IMR-90 (cell line): ENCODE measurements at regions not wholly inside any gene's neighbourhood (a gene's known extent, or its start where the extent isn't known, plus 50 kb on each side); places are given as distances from the start of the nearest gene placed in this dataset.

ENCODE experiments used
- BHLHE40 ChIP-seq: fragments of 150-350 bp; IDR thresholded peaks from 2 replicates; pipeline ENCODE4 v1.6.1; 2016; ENCODE audit warnings: mild to moderate bottlenecking, low read depth, low read length
- CEBPB ChIP-seq: IDR thresholded peaks from 2 replicates; pipeline ENCODE4 v1.6.1; 2012; ENCODE audit warnings: low read depth, low read length, improper control_type of control experiment
- CHD1 ChIP-seq: IDR thresholded peaks from 2 replicates; pipeline ENCODE4 v1.6.1; 2012; ENCODE audit warnings: low read depth, low read length, improper control_type of control experiment
- FOS ChIP-seq: fragments of 150-350 bp; IDR thresholded peaks from 2 replicates; pipeline ENCODE4 v1.6.1; 2016; ENCODE audit warnings: low read depth, low read length
- MAFK ChIP-seq: IDR thresholded peaks from 2 replicates; pipeline ENCODE4 v1.6.1; 2012; ENCODE audit warnings: low read depth, low read length, improper control_type of control experiment
- MXI1 ChIP-seq: IDR thresholded peaks from 2 replicates; pipeline ENCODE4 v1.6.1; 2012; ENCODE audit warnings: low read depth, mild to moderate bottlenecking, low read length, moderate library complexity, borderline replicate concordance
- POLR2A ChIP-seq: IDR thresholded peaks from 2 replicates; pipeline ENCODE4 v1.6.1; 2012; ENCODE audit warnings: mild to moderate bottlenecking, low read depth, low read length
- RAD21 ChIP-seq: IDR thresholded peaks from 2 replicates; pipeline ENCODE4 v1.6.1; 2012; ENCODE audit warnings: low read length, improper control_type of control experiment
- RCOR1 ChIP-seq: IDR thresholded peaks from 2 replicates; pipeline ENCODE4 v1.6.1; 2012; ENCODE audit warnings: mild to moderate bottlenecking, low read length, improper control_type of control experiment; ENCODE audit not compliant: insufficient replicate concordance
- RFX5 ChIP-seq: IDR thresholded peaks from 2 replicates; pipeline ENCODE4 v1.8.0; 2012; ENCODE audit warnings: low read depth, mild to moderate bottlenecking, low read length, moderate library complexity
- SMC3 ChIP-seq: fragments of 150-350 bp; IDR thresholded peaks from 2 replicates; pipeline ENCODE4 v1.6.1; 2016; ENCODE audit warnings: low read depth, mild to moderate bottlenecking, antibody characterized with exemption, low read length, moderate library complexity
- TF ChIP-seq, protein P1 (sequence below): conservative IDR thresholded peaks from 2 replicates; pipeline ENCODE4 v1.5.1; 2012; ENCODE audit warnings: mild to moderate bottlenecking, low read depth, low read length, improper control_type of control experiment
- TF ChIP-seq, protein P2 (sequence below): fragments of 150-350 bp; IDR thresholded peaks from 2 replicates; pipeline ENCODE4 v1.6.1; 2016; ENCODE audit warnings: low read depth, mild to moderate bottlenecking, low read length, moderate library complexity, borderline replicate concordance

DNA sequence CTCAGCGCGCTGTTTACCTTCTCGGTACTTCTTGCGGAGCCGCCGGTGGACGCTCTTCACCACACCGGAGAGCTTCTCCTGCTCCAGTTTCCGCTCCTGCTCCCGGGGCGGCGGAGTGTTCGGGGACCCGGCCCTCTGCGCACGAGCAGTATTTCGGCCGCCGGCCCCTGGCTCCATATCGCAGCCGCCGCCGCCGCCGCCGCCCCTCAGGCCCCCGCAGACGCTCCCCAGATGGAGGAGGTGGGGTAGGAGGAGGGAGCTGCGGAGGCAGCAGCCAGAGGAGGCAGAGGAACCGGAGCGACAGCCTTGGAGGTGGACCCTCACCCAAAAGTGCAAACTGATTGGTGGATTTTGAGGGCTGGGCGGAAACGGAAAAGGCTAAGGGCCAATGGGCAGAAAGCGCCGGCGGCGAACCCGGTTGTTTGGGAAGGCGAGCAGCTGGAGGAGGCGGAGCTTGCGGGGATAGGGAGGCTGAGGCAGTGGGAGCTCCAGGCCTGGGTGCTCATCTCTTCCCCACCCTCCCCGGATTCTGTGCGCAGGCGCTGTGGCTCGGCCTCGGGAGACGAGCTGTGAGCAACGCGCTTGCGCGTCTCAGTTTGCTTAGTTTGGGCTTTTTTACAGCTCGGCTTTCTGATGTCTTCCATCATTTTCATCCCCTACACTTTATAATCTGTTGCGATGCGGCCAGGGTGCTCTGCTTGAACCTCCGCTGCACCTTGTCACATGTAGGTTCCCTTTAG lies 146.9 kb downstream of the GPR85 start:
- TF ChIP-seq RCOR1, result no peak
- TF ChIP-seq BHLHE40, result no peak
- TF ChIP-seq, protein P1, sequence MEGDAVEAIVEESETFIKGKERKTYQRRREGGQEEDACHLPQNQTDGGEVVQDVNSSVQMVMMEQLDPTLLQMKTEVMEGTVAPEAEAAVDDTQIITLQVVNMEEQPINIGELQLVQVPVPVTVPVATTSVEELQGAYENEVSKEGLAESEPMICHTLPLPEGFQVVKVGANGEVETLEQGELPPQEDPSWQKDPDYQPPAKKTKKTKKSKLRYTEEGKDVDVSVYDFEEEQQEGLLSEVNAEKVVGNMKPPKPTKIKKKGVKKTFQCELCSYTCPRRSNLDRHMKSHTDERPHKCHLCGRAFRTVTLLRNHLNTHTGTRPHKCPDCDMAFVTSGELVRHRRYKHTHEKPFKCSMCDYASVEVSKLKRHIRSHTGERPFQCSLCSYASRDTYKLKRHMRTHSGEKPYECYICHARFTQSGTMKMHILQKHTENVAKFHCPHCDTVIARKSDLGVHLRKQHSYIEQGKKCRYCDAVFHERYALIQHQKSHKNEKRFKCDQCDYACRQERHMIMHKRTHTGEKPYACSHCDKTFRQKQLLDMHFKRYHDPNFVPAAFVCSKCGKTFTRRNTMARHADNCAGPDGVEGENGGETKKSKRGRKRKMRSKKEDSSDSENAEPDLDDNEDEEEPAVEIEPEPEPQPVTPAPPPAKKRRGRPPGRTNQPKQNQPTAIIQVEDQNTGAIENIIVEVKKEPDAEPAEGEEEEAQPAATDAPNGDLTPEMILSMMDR, result no peak
- TF ChIP-seq POLR2A, result no peak
- TF ChIP-seq, protein P2, sequence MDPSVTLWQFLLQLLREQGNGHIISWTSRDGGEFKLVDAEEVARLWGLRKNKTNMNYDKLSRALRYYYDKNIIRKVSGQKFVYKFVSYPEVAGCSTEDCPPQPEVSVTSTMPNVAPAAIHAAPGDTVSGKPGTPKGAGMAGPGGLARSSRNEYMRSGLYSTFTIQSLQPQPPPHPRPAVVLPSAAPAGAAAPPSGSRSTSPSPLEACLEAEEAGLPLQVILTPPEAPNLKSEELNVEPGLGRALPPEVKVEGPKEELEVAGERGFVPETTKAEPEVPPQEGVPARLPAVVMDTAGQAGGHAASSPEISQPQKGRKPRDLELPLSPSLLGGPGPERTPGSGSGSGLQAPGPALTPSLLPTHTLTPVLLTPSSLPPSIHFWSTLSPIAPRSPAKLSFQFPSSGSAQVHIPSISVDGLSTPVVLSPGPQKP, result no peak
- TF ChIP-seq MXI1, result no peak
- TF ChIP-seq CHD1, result no peak
- peak; percentile 48; the same call in 1 of the 2 replicates for TF ChIP-seq FOS
- no peak for TF ChIP-seq CEBPB
- TF ChIP-seq RAD21, result no peak
- TF ChIP-seq MAFK, result no peak
- no peak for TF ChIP-seq SMC3
- no peak for TF ChIP-seq RFX5
